ENCODE measurements at regions not wholly inside any gene's neighbourhood (a gene's known extent, or its start where the extent isn't known, plus 50 kb on each side); places are given as distances from the start of the nearest gene placed in this dataset.

DNA sequence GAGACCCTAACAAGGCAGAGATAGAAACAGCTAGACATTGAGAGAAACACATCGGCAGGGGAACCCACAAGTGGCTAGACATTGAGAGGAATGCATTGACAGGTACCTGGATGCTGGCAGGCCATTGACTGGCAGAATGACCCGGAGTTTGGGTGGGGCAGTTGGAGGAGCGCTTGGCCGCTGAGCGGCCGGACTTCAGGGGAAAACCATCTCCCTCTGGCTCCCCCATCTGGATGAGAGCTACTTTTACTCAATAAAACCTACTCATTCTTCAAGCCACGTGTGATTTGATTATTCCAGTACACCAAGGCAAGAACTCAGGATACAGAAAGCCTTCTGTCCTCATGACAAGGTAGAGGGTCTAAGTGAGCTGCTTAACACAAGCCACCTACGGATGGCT, 473.4 kb downstream of the SLITRK5 start:
- CTCF ChIA-PET, result no interaction called here
- FAIRE-seq, result no peak
- 49% methylated on average over 8 of the region's 8 CpGs for WGBS (ENCODE audit: missing lambda C conversion rate)
- DNase-seq (ENCODE audit: low read depth in 1 of 2, low spot score in 1 of 2), result no peak
- TF ChIP-seq ZFP36 (IDR thresholded peaks at IDR 0.05; ENCODE audit: borderline replicate concordance, partially characterized antibody) (no peak), JUNB (IDR thresholded peaks at IDR 0.05) (no peak), JUN (IDR thresholded peaks at IDR 0.05) (no peak), NR3C1 (IDR thresholded peaks at IDR 0.05) (no peak), NFE2L2 (conservative IDR thresholded peaks at IDR 0.05; ENCODE audit: low read length) (no peak)
- TF ChIP-seq, protein P1, sequence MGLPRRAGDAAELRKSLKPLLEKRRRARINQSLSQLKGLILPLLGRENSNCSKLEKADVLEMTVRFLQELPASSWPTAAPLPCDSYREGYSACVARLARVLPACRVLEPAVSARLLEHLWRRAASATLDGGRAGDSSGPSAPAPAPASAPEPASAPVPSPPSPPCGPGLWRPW (IDR thresholded peaks at IDR 0.05), result no peak
- Histone ChIP-seq H3K27ac (no peak overlapping the region), H3K4me1 (no peaks in the 10 kb centered on the region), H3K4me2 (no peak overlapping the region), H3K9me3 (no peaks in the 10 kb centered on the region), H3K4me3 (no peak overlapping the region)
- ATAC-seq, result no peak
- POLR2A ChIA-PET, result no interaction called here

DNA sequence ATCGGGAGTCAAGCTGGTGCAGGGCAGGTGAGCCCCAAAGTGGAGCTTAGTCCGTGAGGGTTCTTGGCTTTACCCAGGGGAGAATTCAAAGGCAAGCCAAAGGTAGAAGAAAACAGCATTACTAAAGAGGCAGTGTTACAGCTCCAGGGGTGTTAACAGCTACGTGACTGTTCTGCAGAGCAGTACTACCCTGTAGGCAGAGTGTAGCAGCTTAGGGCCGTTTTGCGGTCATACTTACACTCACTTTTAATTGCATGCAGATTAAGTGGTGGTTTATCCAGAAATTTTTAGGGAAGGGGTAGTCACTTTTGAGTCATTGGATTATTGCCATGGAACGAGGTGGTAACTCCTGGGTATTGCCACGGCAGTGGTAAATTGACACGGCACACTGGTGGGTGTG, 482.2 kb downstream of the SLITRK5 start:
- FAIRE-seq, result no peak
- Histone ChIP-seq H3K9me3 (no peaks in the 10 kb centered on the region), H3K4me3 (no peak overlapping the region), H3K4me1 (no peaks in the 10 kb centered on the region), H3K4me2 (no peak overlapping the region), H3K27ac (no peak overlapping the region)
- POLR2A ChIA-PET, result no interaction called here
- no peak for ATAC-seq
- CTCF ChIA-PET, result no interaction called here
- 35% methylated on average over 8 of the region's 8 CpGs for WGBS (ENCODE audit: missing lambda C conversion rate)
- TF ChIP-seq POLR2AphosphoS2 (conservative IDR thresholded peaks at IDR 0.05; ENCODE audit: low read length), result no peak
- no peak for TF ChIP-seq RARB (CRISPR knock-in tag; IDR thresholded peaks at IDR 0.05)
- no peak for TF ChIP-seq PHF8 (IDR thresholded peaks at IDR 0.05; ENCODE audit: borderline replicate concordance, low read depth)
- TF ChIP-seq RAD21 (conservative IDR thresholded peaks at IDR 0.05 in 1 of 2, IDR thresholded peaks at IDR 0.05 in 1 of 2), result no peak
- no peak for TF ChIP-seq SMC3 (IDR thresholded peaks at IDR 0.05)
- no peak for TF ChIP-seq FOXS1 (CRISPR knock-in tag; IDR thresholded peaks at IDR 0.05)
- no peak for TF ChIP-seq GATA3 (IDR thresholded peaks at IDR 0.05; ENCODE audit: borderline replicate concordance)
- no peak for TF ChIP-seq FOSB (CRISPR knock-in tag; IDR thresholded peaks at IDR 0.05)
- TF ChIP-seq, protein P2, sequence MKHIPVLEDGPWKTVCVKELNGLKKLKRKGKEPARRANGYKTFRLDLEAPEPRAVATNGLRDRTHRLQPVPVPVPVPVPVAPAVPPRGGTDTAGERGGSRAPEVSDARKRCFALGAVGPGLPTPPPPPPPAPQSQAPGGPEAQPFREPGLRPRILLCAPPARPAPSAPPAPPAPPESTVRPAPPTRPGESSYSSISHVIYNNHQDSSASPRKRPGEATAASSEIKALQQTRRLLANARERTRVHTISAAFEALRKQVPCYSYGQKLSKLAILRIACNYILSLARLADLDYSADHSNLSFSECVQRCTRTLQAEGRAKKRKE (CRISPR knock-in tag; IDR thresholded peaks at IDR 0.05; ENCODE audit: low read depth), result no peak
- no peak for TF ChIP-seq RNF2 (IDR thresholded peaks at IDR 0.05; ENCODE audit: borderline replicate concordance, low read depth)
- TF ChIP-seq CHD4 (IDR thresholded peaks at IDR 0.05; ENCODE audit: borderline replicate concordance), result no peak
- TF ChIP-seq, protein P3, sequence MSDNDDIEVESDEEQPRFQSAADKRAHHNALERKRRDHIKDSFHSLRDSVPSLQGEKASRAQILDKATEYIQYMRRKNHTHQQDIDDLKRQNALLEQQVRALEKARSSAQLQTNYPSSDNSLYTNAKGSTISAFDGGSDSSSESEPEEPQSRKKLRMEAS (IDR thresholded peaks at IDR 0.05), result no peak
- DNase-seq (ENCODE audit: low read depth in 1 of 2, low spot score in 1 of 2), result no peak

DNA sequence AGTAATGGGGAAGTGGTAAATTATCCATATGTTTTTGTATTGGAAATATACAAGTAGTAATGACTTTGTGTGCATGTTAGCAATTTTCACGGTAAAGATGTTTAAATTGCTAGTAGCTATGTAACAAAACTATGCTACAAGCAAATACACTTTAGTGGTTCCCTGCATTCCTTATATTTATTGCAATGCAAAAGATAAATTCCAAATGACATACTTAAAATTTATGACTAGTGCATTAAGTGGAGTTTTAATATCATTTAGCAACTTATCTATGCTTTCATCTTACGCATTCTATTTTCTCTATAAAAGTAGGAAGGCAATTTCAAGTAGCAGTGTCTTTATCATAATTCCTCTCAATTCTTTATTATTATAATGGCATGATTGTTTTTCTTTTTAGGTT, 482.8 kb downstream of the SLITRK5 start:
- FAIRE-seq (no peak), ATAC-seq (no peak), DNase-seq (ENCODE audit: low read depth in 1 of 2, low spot score in 1 of 2) (no peak)
- Histone ChIP-seq H3K9me3 (no peaks in the 10 kb centered on the region), H3K4me1 (no peaks in the 10 kb centered on the region), H3K4me2 (no peak overlapping the region), H3K27ac (no peak overlapping the region), H3K4me3 (no peak overlapping the region)
- ChIA-PET POLR2A (no interaction called here), CTCF (no interaction called here)
- WGBS (ENCODE audit: missing lambda C conversion rate), result 84% methylated on average over 2 of the region's 2 CpGs
- no peak for TF ChIP-seq CBX2 (IDR thresholded peaks at IDR 0.05; ENCODE audit: borderline replicate concordance, low read depth)
- TF ChIP-seq EP300 (IDR thresholded peaks at IDR 0.05), result no peak
- TF ChIP-seq RCOR1 (IDR thresholded peaks at IDR 0.05; ENCODE audit: low read depth, low read length), result no peak
- TF ChIP-seq, protein P4, sequence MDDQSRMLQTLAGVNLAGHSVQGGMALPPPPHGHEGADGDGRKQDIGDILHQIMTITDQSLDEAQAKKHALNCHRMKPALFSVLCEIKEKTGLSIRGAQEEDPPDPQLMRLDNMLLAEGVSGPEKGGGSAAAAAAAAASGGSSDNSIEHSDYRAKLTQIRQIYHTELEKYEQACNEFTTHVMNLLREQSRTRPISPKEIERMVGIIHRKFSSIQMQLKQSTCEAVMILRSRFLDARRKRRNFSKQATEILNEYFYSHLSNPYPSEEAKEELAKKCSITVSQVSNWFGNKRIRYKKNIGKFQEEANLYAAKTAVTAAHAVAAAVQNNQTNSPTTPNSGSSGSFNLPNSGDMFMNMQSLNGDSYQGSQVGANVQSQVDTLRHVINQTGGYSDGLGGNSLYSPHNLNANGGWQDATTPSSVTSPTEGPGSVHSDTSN (IDR thresholded peaks at IDR 0.05), result no peak
- TF ChIP-seq CHD2 (IDR thresholded peaks at IDR 0.05; ENCODE audit: low read length, partially characterized antibody), result no peak
- TF ChIP-seq, protein P1 (IDR thresholded peaks at IDR 0.05), result no peak
- TF ChIP-seq, protein P5, sequence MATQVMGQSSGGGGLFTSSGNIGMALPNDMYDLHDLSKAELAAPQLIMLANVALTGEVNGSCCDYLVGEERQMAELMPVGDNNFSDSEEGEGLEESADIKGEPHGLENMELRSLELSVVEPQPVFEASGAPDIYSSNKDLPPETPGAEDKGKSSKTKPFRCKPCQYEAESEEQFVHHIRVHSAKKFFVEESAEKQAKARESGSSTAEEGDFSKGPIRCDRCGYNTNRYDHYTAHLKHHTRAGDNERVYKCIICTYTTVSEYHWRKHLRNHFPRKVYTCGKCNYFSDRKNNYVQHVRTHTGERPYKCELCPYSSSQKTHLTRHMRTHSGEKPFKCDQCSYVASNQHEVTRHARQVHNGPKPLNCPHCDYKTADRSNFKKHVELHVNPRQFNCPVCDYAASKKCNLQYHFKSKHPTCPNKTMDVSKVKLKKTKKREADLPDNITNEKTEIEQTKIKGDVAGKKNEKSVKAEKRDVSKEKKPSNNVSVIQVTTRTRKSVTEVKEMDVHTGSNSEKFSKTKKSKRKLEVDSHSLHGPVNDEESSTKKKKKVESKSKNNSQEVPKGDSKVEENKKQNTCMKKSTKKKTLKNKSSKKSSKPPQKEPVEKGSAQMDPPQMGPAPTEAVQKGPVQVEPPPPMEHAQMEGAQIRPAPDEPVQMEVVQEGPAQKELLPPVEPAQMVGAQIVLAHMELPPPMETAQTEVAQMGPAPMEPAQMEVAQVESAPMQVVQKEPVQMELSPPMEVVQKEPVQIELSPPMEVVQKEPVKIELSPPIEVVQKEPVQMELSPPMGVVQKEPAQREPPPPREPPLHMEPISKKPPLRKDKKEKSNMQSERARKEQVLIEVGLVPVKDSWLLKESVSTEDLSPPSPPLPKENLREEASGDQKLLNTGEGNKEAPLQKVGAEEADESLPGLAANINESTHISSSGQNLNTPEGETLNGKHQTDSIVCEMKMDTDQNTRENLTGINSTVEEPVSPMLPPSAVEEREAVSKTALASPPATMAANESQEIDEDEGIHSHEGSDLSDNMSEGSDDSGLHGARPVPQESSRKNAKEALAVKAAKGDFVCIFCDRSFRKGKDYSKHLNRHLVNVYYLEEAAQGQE (IDR thresholded peaks at IDR 0.05), result no peak
- TF ChIP-seq CBX8 (IDR thresholded peaks at IDR 0.05), result no peak
- no peak for TF ChIP-seq RARB (CRISPR knock-in tag; IDR thresholded peaks at IDR 0.05)
- TF ChIP-seq RNF2 (IDR thresholded peaks at IDR 0.05; ENCODE audit: borderline replicate concordance, low read depth), result no peak
- TF ChIP-seq, protein P6, sequence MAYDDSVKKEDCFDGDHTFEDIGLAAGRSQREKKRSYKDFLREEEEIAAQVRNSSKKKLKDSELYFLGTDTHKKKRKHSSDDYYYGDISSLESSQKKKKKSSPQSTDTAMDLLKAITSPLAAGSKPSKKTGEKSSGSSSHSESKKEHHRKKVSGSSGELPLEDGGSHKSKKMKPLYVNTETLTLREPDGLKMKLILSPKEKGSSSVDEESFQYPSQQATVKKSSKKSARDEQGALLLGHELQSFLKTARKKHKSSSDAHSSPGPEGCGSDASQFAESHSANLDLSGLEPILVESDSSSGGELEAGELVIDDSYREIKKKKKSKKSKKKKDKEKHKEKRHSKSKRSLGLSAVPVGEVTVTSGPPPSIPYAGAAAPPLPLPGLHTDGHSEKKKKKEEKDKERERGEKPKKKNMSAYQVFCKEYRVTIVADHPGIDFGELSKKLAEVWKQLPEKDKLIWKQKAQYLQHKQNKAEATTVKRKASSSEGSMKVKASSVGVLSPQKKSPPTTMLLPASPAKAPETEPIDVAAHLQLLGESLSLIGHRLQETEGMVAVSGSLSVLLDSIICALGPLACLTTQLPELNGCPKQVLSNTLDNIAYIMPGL (CRISPR knock-in tag; IDR thresholded peaks at IDR 0.05; ENCODE audit: borderline replicate concordance), result no peak
